GM10248 (cell line): ENCODE measurements at regions not wholly inside any gene's neighbourhood (a gene's known extent, or its start where the extent isn't known, plus 50 kb on each side); places are given as distances from the start of the nearest gene placed in this dataset.
"Not testable (repeated sequence)": the region's sequence is repeated elsewhere in the genome, so short reads cannot be mapped to it uniquely, and the experiment has no call there.

Experiments
- CTCF ChIA-PET: fragments of 300-600 bp; sonication (Branson Sonifier 250); formaldehyde crosslinking; extraction: SDS; loops from one replicate; lab custom pipeline; 2021; ENCODE audit warnings: antibody characterized with exemption; lab: Yijun Ruan, JAX
- POLR2A ChIA-PET: fragments of 350-650 bp; sonication (Branson Sonifier 250); formaldehyde crosslinking; extraction: SDS; loops from one replicate; lab custom pipeline; 2020; ENCODE audit warnings: antibody characterized with exemption; lab: Yijun Ruan, JAX
- DNase-seq: peaks from one replicate; pipeline ENCODE4 v3.0.0; 2012; ENCODE audit errors: extremely low spot score
- TF ChIP-seq, protein P1 (sequence below): IDR thresholded peaks from 2 replicates; pipeline ENCODE4 v1.5.1; 2012; ENCODE audit warnings: mild to moderate bottlenecking, low read depth; ENCODE audit errors: extremely low read depth, missing control alignments, control extremely low read depth

- no peak for DNase-seq
- TF ChIP-seq, protein P1, sequence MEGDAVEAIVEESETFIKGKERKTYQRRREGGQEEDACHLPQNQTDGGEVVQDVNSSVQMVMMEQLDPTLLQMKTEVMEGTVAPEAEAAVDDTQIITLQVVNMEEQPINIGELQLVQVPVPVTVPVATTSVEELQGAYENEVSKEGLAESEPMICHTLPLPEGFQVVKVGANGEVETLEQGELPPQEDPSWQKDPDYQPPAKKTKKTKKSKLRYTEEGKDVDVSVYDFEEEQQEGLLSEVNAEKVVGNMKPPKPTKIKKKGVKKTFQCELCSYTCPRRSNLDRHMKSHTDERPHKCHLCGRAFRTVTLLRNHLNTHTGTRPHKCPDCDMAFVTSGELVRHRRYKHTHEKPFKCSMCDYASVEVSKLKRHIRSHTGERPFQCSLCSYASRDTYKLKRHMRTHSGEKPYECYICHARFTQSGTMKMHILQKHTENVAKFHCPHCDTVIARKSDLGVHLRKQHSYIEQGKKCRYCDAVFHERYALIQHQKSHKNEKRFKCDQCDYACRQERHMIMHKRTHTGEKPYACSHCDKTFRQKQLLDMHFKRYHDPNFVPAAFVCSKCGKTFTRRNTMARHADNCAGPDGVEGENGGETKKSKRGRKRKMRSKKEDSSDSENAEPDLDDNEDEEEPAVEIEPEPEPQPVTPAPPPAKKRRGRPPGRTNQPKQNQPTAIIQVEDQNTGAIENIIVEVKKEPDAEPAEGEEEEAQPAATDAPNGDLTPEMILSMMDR, result no peak
- CTCF ChIA-PET, result interaction anchor here (1.7 kb wide), 1 partner anchor 8 kb away, joined by 5 read pairs; no protein-coding TSS in a partner anchor
- POLR2A ChIA-PET, result no interaction called here
Measured at GRCh38 chr6:105537981-105538578, 135.2 kb upstream of the PREP start.

- CTCF ChIA-PET, result interaction anchor here (1.7 kb wide), 1 partner anchor 9 kb away, joined by 5 read pairs; no protein-coding TSS in a partner anchor
- DNase-seq, result no peak
- TF ChIP-seq, protein P1, result no peak
- POLR2A ChIA-PET, result no interaction called here
Measured at GRCh38 chr6:105536961-105537360, 134.1 kb upstream of the PREP start.

- CTCF ChIA-PET, result interaction anchor here (1.5 to 2.1 kb wide), 2 partner anchors 14 to 19 kb away, joined by 5 read pairs; no protein-coding TSS in a partner anchor
- POLR2A ChIA-PET, result no interaction called here
- TF ChIP-seq, protein P1, result no peak
- DNase-seq, result no peak
Measured at GRCh38 chr6:105533301-105533700, 130.4 kb upstream of the PREP start.

GRCh38 chr6:105526225-105526872, 123.5 kb upstream of the PREP start:
- DNase-seq, result no peak
- TF ChIP-seq, protein P1, result no peak
- ChIA-PET CTCF (interaction anchor here (1.6 kb wide), 1 partner anchor 10 kb away, joined by 7 read pairs; no protein-coding TSS in a partner anchor), POLR2A (no interaction called here)

- DNase-seq, result no peak
- ChIA-PET POLR2A (no interaction called here), CTCF (no interaction called here)
- TF ChIP-seq, protein P1, result no peak
Measured at GRCh38 chr6:105522626-105523322, 119.9 kb upstream of the PREP start.

DNA sequence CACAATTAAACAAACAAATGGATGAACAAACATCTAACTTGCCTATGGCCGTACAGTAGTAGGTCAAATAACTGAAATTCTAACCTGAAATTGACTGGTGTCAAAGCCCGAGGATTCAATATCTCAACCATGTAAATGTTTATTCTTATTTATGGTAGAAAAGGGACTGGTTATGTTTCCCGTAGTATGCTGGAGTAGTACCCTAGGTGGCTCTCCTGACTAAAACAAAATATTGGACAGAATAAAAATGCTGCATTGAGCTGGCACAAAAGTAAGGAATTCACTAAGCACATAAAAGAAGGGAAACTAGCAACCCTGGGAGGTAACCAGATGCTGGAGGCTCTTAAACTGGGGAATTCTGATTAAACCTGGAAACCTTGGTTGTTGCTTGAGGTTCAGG, 117.1 kb upstream of the PREP start:
- POLR2A ChIA-PET, result no interaction called here
- DNase-seq, result no peak
- CTCF ChIA-PET, result interaction anchor here (0.7 to 2.9 kb wide), 7 partner anchors 9 to 88 kb away, joined by 3 to 7 read pairs (median 4); no protein-coding TSS in a partner anchor
- TF ChIP-seq, protein P1, result no peak

GRCh38 chr6:105518993-105519392, 116.1 kb upstream of the PREP start:
- POLR2A ChIA-PET, DNase-seq: not testable (repeated sequence)
- CTCF ChIA-PET, result interaction anchor here (1.4 to 2.9 kb wide), 2 partner anchors 14 to 20 kb away, joined by 5 to 6 read pairs; no protein-coding TSS in a partner anchor
